Stimulated activated CD4-positive, alpha-beta T cell treated with anti-CD3 and anti-CD28 coated beads, Interleukin-4, amount 100 ng/mL, for 48 hours (primary cell): ENCODE measurements at regions not wholly inside any gene's neighbourhood (a gene's known extent, or its start where the extent isn't known, plus 50 kb on each side); places are given as distances from the start of the nearest gene placed in this dataset.
"Not testable (repeated sequence)": the region's sequence is repeated elsewhere in the genome, so short reads cannot be mapped to it uniquely, and the experiment has no call there.

ENCODE experiments used
- DNase-seq, 2 donors: peaks; one replicate each; pipeline ENCODE4 v3.0.0-alpha.2; 2020; ENCODE audit warnings: low read depth in 2 of 2

DNA sequence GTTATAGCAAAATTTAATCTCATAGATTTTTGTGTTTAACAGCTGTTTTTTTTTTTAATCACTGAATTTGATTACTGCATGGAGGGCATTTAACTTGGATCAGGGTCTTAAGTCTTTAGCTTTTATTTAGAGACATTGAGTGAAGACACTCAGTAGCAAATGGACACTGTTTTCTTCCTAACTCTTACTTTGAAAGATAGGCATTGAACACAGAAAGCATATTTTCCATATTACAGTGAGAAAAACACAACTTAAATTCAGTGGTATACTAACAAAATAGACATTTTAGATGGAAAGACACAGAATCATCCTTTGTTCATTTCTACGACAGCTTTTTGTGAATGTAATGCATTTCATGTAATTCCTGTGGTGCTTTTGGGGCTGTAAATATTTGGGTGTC lies 571.8 kb downstream of the PRKD1 start:
- no peak for DNase-seq

DNA sequence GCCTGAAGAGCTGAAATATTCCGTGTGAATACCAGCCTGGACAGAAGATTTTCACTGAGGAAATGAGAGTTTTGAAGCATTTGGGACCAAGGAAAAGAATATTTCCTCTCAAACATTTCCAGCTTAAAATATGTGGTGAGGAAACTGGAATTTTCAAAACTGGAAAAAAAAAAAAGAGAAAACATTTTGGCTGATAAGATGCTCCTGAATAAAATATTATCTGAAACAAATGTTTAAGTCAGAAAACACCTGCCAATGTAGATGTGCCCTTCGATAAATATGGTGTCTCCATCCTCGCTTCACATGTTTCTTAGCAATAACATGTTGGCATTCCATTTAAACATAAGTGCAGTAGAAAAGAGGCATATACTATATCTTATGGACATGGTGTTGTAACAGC lies 567.0 kb downstream of the PRKD1 start:
- DNase-seq, result no peak

DNA sequence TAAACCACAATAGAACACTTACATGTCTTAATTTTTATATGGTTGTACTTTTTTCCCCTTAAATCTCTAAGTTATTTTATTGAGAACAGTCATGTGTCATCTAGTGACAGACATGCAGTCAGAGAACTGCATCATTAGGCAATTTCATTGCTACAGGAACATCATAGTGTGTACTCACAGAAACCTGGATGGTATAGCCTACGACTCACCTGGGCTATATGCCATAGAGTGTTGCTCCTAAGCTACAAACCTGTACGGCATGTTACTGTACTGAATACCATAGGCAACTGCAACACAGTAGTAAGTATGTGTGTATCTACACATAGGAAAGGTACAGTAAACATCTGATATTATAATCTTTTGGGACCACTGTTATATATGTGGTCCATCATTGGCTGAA lies 557.6 kb downstream of the PRKD1 start:
- DNase-seq, result no peak

DNA sequence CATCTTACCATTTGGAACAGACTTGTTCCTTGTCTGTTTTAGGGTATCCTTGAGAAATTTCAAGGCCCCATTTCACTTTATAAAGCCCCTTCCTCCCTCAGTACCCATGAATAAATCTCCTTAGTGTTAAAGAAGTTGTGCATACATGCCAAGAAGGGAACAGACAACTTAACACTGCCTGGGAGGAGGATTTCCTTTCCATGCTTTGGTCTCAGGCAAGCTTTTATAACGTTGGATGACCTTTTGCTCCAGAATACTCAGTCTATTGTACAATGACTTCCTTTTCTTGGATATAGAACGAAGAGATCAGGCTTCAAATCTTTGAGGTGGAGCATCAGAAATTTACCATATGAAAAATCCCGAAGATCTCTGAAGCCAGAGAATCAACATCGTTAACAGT lies 551.4 kb downstream of the PRKD1 start:
- no peak for DNase-seq

DNA sequence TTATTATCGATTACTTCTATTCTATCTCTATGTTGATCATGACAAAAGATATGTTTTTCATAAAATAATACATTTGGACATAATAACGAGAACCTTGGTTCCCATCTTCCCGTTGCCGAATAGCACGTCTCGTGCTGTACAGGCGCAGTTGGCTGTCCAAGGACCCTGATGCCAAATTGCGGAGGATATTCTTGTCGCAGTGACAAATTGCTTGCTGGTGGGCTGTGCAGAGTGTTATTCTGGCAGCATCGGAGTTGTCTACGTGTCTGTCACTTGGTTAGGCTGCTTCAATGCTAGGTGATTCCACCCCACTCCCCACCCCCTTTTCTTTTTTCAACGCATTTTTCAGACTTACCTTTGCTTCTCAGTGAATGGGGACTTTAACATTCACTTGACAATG lies 546.8 kb downstream of the PRKD1 start:
- DNase-seq, result no peak

DNA sequence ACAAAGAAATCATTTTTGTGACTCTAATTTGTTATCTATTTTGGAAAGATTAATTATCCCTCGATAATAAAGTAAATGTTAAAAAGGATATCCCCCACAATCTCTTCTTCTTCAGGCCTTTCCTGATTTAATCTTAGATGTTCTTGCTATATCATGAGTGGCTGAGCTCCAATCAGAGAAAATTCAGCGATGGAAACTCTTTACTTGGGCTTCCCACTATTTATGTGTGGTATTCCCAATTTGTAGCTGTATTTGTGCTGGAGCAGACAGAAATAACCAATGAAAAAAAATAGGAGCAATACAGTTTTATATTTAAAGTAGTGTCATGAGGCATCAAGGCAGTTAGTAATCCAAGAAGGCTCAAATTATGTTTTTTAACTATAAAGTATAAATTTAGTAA lies 539.1 kb downstream of the PRKD1 start:
- DNase-seq, result no peak

DNA sequence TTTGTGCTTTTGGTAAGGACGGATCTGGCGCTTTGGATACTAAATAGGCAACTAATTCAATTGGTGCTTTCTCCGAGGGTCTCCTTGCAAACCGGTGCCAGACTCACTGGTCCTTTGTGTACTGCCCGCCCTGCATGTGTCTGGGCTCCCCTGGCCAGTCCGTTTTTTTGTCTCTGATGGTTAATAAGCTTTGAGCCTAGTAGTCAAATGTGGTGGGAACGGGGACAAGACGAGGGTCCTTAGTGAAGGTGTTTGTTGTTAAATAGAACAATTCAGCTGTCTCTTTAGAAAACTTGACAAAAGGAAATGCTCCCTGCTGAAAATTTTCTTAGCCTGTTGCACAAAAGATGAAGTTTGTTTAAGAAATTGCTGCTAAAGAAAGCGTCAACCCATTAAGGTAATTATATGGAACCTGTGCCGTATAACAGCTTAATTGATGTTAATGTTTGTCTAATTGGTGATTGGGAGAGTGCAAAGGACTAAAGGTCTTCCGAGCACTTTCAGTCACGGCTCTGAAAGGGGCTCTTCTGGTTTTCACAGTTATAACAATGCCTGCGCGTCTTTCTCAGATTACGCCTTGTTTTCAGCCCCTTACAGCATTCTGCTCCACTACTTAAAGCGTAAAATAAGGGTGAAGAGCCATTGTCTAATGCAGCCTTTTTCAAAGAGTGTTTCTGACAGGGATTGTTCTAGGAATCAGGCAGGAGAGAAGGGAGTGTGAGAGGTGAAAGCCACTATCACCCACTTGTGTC lies 537.4 kb downstream of the PRKD1 start:
- no peak for DNase-seq

DNA sequence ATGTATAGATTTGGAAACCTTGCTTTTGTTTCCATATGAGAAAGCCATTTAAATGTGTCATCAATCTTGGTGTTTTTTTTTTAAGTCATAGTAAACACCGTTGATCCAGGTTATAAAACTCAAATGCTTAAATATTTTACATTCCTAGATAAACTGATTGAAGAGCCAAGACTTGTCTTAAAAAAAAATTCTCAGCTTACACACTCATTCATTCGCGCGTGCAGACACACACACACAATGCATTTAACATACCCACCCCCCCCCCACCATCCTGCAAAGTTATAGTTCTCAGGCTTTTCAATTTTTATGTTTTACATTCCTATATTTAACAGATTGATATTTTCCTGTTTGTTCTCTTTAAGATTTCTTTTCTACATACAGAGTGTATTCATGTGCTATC lies 536.4 kb downstream of the PRKD1 start:
- DNase-seq, result no peak

DNA sequence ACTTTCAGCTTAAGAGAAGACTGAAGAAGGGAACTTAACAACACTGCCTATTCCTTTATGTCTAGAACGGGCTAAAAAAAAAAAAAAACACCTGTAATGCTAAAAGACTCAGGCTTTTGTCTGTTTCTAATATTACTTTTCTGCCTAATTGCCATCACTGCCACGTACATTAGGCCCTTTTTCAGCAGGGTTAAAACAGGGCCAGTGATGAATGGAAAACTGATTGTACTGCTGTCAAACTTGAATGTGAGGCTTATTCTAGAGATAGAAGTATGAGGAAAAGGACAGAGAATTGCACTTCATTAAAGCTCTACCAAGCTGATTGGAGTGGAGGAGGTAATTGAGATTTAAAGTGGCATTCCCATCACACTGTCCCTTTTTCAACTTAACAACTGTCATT lies 535.8 kb downstream of the PRKD1 start:
- DNase-seq, result no peak

DNA sequence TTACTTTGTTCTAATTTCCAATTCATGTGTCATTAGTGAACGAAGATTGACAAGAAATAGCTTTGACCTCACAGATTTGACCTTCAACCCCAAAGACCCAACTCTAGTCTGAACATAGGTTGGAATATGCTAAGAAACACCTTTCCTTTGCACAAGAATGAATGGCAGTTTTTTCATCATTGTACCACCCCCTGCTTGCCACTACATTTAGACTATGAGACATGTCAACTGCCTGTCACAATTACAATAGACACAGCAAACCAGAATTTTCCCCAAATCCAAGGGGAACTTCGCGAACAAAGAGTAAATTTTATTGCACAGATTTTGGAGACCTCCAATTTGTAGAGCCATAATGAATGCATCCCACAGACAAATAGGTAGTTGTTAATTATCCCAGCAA lies 535.4 kb downstream of the PRKD1 start:
- DNase-seq, result no peak

DNA sequence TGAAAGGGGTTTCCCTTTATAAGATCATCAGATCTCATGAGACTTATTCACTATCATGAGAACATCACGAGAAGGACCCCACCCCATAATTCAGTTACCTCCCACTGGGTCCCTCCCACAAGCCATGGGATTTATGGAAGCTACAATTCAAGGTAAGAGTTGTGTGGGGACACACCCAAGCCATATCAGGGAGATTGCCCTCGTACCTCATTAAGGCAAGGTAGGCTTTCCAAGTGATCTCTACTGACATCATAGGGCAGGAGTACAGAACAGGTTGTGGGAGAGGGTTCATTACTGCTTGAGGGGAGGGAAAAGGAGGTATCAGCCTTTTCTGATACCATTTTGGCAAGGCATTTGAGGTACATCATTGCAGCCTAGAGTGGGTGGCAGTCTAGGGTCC lies 524.6 kb downstream of the PRKD1 start:
- no peak for DNase-seq

DNA sequence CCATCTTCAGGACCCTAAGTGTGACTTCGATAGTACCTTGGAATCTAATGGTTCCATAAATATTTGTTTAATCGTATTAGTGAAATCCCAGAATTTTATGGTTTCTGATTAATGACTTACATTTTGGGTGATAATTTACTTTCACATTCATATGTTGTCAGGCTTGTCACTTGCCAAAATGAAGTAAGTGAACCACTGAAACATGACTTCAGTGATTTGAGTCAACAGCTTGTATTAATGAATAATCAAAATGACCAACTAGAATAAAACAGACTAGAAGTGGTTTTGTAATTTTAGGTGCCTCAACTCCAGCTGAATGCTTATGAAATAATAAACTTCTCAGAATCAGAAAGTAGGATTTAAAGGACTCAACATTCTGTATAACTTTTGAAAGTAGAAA lies 517.1 kb downstream of the PRKD1 start:
- no peak for DNase-seq

DNA sequence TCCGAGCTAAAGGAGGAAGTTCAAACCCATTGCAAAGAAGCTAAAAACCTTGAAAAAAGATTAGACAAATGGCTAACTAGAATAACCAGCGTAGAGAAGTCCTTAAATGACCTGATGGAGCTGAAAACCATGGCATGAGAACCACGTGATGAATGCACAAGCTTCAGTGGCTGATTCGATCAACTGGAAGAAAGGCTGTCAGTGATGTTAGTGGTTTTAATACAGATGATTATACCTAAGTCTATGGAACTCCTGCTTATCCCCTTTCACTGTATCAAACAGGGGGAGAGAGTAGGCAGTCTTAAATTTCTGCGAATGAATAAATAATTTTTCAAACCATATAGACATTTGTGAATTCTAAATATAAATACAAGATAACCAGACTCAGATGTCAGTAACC lies 512.7 kb downstream of the PRKD1 start:
- DNase-seq, result not testable (repeated sequence)

DNA sequence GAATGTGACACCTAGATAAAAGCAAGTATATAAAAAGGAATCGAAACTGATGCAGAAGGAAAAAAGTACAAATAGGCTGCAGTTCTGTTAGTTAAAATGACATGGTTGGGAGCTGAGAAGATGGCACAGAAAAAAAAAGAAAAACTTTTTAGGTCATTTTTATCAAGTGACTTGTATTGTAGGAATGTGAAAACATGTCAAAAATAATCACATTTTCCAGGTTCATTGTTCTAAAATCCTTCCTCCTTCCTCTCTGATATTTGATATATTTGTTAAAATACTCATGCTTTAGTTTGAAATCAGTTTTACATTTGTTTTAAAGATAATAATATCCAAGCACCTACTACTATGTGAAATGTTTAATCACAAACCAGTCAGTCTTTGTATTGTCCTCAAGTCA lies 507.9 kb downstream of the PRKD1 start:
- no peak for DNase-seq

DNA sequence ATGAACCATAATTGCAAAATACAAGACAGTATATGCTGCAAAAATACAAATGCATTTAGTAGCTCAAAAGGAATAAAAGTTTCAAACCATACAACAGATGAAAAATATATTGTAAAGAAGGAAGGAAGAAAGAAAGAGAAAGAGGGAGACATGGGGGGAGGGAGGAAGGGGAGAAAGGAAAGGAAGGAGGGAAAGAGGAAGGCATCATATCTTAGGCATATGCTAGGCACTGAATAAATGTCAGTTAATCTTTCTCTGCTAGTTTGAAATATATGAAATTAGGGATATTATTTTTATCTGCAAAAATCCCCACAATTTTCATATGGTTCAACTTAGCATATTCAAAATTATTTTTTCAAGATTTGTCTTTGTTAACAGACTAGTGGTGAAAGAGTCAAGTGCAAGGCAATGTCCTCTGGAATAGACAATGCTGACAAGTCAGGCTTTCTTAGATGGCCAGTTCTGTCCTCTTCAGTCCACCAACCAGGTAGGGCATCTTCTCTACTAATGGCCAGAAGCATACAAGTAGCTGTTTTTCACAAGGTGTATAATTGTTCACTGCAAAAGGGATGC lies 506.4 kb downstream of the PRKD1 start:
- no peak for DNase-seq

DNA sequence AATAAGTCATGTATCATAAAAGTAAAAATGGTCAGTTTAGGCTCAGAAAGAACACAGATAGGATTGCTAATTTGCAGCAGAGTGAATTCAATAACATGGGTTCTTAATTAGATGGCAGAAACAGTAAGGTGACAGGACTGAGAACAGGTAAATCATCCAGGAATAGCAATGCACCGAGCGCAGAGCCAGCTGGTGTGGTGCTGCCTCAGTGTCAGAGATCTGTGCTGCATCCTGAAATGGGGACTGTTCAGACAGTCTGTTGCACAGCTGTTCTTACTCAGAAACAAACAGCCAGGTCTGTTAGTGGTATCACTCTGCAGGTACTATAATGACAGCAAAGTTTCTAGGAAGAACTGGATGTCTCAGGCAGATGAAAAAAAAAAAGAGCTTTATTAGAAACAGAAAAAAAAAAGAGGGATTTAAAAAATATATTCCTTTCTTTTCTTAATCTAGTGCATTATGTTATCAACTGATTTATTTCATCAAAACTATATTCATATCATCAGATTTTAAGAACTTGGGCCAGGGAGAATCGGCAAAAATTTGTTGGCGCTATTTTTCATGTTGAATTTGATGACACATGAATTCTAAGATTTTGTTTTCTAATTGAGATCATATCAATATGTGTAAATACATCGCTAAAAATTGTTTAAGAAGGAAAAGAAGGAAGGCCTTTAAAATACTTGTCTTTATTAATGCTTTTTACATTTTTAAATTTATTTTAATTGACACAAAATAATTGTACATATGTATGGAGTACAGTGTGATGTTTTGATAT lies 501.8 kb downstream of the PRKD1 start:
- DNase-seq, result no peak

DNA sequence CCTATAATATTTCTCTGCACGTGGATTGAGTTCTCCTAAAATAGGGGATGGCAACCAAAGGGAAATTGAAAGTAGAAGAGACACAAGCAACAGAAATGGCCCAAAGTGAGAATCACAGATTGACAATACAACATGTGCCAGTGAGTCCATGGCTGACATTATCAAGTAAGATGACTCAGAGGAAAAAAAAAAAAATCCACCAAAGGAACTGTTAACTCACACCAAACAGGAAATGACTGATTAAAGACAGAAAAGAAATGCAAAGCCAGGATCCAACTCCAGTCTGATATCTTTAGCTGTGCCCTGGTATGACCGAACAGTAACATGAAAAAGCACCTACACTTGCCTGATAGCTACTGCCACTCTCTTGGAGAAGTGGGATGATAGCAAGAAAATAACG lies 485.0 kb downstream of the PRKD1 start:
- DNase-seq, result no peak

DNA sequence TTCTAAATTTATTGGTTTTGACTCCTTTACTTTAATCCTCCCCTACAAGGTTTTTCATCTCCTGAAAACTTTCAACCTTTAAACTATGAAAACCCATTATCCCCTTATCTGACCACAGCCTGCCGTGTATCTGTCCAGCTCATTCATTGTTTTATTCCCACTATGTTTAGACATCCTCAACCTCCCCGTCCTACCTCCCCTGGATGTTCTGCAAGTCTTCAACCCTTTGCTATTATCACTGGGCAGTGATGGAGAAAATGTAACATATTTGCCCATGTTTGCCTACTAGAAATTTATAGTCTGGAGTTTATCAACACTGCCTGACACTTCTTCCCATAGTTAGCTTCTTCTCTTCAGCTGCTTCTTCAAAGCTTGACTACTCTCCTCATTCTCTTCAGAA lies 483.4 kb downstream of the PRKD1 start:
- no peak for DNase-seq

DNA sequence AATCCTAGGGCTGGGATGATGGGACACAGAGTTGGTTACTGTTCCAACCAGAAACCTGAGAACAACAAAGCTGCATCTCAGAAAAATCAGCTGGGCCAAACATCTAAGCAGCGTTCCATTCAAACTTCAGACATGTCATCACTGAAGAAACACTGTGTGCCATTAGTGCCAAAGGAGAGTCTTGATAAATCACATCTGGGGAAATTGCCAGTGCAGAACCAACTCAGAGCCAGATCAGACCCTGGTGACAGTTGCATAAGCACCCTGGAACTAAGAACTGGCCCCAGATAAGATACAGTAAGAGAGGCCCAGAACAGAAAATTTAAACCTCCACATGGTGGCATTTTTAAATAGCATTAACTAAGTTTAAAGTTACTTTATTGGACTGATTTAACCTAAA lies 482.8 kb downstream of the PRKD1 start:
- DNase-seq, result no peak

DNA sequence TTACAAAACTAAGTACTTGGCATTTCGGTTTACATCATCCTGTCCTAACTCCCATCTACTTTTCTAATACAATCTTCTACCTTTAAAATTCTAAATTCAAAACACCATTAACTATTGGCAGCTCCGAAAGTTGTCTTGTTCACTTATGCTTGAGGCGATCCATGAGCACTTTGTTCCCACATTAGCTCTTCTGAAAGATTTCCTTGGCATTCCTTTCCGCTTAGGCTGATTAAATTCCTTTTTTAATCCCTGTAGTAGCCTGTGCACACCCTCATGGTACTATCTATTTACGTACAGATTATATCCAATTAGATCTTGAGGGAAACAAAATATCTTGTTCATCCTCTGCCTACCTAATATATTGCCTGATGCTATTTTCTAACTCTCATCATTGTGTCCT lies 480.7 kb downstream of the PRKD1 start:
- no peak for DNase-seq

DNA sequence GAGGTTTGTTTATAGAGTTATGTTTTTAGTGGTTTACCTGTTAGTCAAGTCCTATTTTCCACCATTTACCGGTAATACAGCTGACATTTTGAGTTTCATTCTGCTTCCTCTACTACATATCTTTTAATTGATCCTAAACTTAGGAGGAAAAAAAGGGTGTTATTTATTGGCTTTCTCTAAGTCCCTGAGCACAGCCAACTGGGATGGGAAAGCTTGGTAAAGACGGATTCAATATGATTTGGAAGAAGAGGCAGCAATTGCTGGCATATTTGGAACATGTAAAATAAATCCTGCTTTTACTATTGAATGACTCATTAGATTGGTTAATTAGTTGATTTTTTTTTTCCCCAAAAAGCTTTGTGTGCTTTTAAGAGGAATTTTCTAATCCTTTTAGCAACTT lies 475.7 kb downstream of the PRKD1 start:
- DNase-seq, result no peak

DNA sequence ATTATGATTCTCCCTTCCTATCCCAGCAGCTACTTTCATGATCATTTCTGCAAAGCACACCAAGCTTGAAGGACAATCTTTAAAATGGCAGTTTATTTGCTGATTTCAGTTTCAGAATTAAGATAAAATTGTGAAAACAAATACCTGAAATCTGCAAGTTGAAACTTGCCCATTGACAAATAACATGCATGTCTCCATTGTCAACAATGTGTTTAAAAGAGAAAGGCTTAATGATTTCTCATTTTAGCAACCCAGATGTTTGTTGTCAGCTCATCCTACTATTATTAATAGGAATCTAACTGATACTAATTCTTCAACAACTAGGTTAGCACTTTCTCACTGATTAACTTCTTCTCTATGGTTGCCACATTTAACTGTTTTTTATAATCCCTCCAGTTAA lies 474.6 kb downstream of the PRKD1 start:
- no peak for DNase-seq

DNA sequence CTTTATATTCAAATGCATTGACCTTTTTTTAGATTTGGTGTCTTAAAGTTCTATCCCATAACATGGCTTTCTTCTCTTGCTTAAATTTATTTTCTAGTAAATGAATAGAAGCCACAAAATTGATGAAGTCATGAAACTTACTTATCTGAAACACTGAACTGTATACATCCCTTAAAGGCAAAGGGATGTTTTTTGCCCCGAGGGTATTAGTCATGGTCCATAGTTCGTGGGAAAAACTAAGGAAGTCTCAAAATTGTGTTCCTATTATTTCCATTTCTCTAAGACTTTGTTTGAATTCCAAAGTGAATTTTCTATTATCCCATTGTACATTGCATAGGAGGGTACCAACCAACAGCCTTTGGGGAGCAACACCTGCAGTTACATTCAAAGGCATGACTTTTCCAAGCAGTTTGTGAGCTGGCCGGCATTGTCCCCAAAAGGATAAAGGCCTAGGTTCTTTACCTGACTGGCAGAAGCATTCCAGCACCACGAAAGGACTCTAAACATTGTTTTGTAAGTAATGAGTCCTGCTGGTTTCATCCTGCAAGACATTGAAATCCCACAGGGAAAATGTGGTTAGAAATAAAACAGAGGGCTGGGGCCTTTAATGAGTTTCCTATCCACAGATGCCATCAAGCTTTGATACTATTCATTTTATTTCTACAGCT lies 473.5 kb downstream of the PRKD1 start:
- DNase-seq, result no peak
